Activated naive CD4-positive, alpha-beta T cell treated with anti-CD3 and anti-CD28 coated beads, Interleukin-2, amount 50 U/mL, for 72 hours (primary cell): ENCODE measurements at regions not wholly inside any gene's neighbourhood (a gene's known extent, or its start where the extent isn't known, plus 50 kb on each side); places are given as distances from the start of the nearest gene placed in this dataset.

ENCODE experiments used
- ATAC-seq, 2 donors: fragments of 150-1000 bp; cut with Tn5 transposase; 2 replicates each; pipeline ENCODE4 v1.10.0; 2021; ENCODE audit warnings: mild to moderate bottlenecking in 2 of 2, moderate library complexity in 2 of 2
- DNase-seq, 2 donors: peaks; one replicate each; pipeline ENCODE4 v3.0.0; 2021 to 2022; ENCODE audit warnings: low spot score in 2 of 2
- H3K27ac Mint-ChIP-seq, 2 donors: one replicate each; pipeline ENCODE4 v1.8.0; 2022; ENCODE audit warnings: mild to moderate bottlenecking in 2 of 2, mixed read lengths in 2 of 2
- H3K36me3 Mint-ChIP-seq, 2 donors: one replicate each; pipeline ENCODE4 v1.8.0; 2022; ENCODE audit warnings: mixed read lengths in 2 of 2
- H3K9me3 Mint-ChIP-seq, 2 donors: one replicate each; pipeline ENCODE4 v1.8.0; 2022; ENCODE audit warnings: mixed read lengths in 2 of 2

GRCh38 chr2:45311559-45311958 is 299.5 kb downstream of the SRBD1 start:
- Mint-ChIP-seq H3K36me3 (no peaks in the 10 kb centered on the region), H3K9me3 (no peaks in the 10 kb centered on the region), H3K27ac (no peak overlapping the region)
- no peak for ATAC-seq
- DNase-seq: no peak

- Mint-ChIP-seq H3K27ac (no peak overlapping the region), H3K9me3 (no peaks in the 10 kb centered on the region), H3K36me3 (no peaks in the 10 kb centered on the region)
- ATAC-seq: no peak
- DNase-seq: no peak
Measured at GRCh38 chr2:45307147-45307546, 297.9 kb upstream of the SIX2 start.

GRCh38 chr2:45305599-45305998 is 296.3 kb upstream of the SIX2 start:
- H3K36me3 Mint-ChIP-seq: no peaks in the 10 kb centered on the region
- DNase-seq: no peak
- no peak for ATAC-seq
- H3K9me3 Mint-ChIP-seq: no peaks in the 10 kb centered on the region
- no peak overlapping the region for H3K27ac Mint-ChIP-seq

GRCh38 chr2:45303417-45304202 is 294.4 kb upstream of the SIX2 start:
- H3K36me3 Mint-ChIP-seq: no peaks in the 10 kb centered on the region
- DNase-seq (no peak), ATAC-seq (no peak)
- no peaks in the 10 kb centered on the region for H3K9me3 Mint-ChIP-seq
- H3K27ac Mint-ChIP-seq: no peak overlapping the region

- H3K9me3 Mint-ChIP-seq: no peaks in the 10 kb centered on the region
- H3K36me3 Mint-ChIP-seq: no peaks in the 10 kb centered on the region
- no peak overlapping the region for H3K27ac Mint-ChIP-seq
- DNase-seq (no peak), ATAC-seq (no peak)
Measured at GRCh38 chr2:45301307-45302277, 292.3 kb upstream of the SIX2 start.

- Mint-ChIP-seq H3K36me3 (no peaks in the 10 kb centered on the region), H3K27ac (no peak overlapping the region), H3K9me3 (no peaks in the 10 kb centered on the region)
- ATAC-seq (no peak), DNase-seq (no peak)
Measured at GRCh38 chr2:45300026-45300750, 290.9 kb upstream of the SIX2 start.

- no peaks in the 10 kb centered on the region for H3K9me3 Mint-ChIP-seq
- DNase-seq (no peak), ATAC-seq (no peak)
- H3K36me3 Mint-ChIP-seq: no peaks in the 10 kb centered on the region
- no peak overlapping the region for H3K27ac Mint-ChIP-seq
Measured at GRCh38 chr2:45299361-45299760, 290.1 kb upstream of the SIX2 start.

GRCh38 chr2:45293182-45293581 is 283.9 kb upstream of the SIX2 start:
- DNase-seq (no peak), ATAC-seq (no peak)
- Mint-ChIP-seq H3K36me3 (no peaks in the 10 kb centered on the region), H3K9me3 (no peaks in the 10 kb centered on the region), H3K27ac (no peak overlapping the region)

- Mint-ChIP-seq H3K36me3 (no peaks in the 10 kb centered on the region), H3K27ac (peak overlapping the region in 1 of 2 donors; percentile 53), H3K9me3 (no peaks in the 10 kb centered on the region)
- ATAC-seq (no peak), DNase-seq (no peak)
Measured at GRCh38 chr2:45291296-45291701, 282.0 kb upstream of the SIX2 start.

GRCh38 chr2:45289997-45290709 is 280.9 kb upstream of the SIX2 start:
- no peaks in the 10 kb centered on the region for H3K36me3 Mint-ChIP-seq
- DNase-seq (peak in 1 of 2 donors; percentile 13), ATAC-seq (peak in 1 of 2 donors; percentile 96)
- H3K9me3 Mint-ChIP-seq: no peaks in the 10 kb centered on the region
- H3K27ac Mint-ChIP-seq: no peak overlapping the region

GRCh38 chr2:45288532-45289417 is 279.5 kb upstream of the SIX2 start:
- no peaks in the 10 kb centered on the region for H3K9me3 Mint-ChIP-seq
- ATAC-seq (no peak), DNase-seq (no peak)
- H3K36me3 Mint-ChIP-seq: no peaks in the 10 kb centered on the region
- H3K27ac Mint-ChIP-seq: peak overlapping the region in 1 of 2 donors; percentile 33

- H3K9me3 Mint-ChIP-seq: no peaks in the 10 kb centered on the region
- H3K36me3 Mint-ChIP-seq: no peaks in the 10 kb centered on the region
- no peak for ATAC-seq
- no peak for DNase-seq
- H3K27ac Mint-ChIP-seq: no peak overlapping the region
Measured at GRCh38 chr2:45287045-45287444, 277.8 kb upstream of the SIX2 start.

GRCh38 chr2:45285771-45286390 is 276.6 kb upstream of the SIX2 start:
- no peaks in the 10 kb centered on the region for H3K36me3 Mint-ChIP-seq
- DNase-seq: no peak

GRCh38 chr2:45285311-45285710 is 276.1 kb upstream of the SIX2 start:
- H3K36me3 Mint-ChIP-seq: no peaks in the 10 kb centered on the region
- no peaks in the 10 kb centered on the region for H3K9me3 Mint-ChIP-seq
- no peak for DNase-seq
- no peak overlapping the region for H3K27ac Mint-ChIP-seq
- ATAC-seq: no peak

More at GRCh38 chr2:45285771-45286390, 276.6 kb upstream of the SIX2 start:
- no peak overlapping the region for H3K27ac Mint-ChIP-seq
- H3K9me3 Mint-ChIP-seq: no peaks in the 10 kb centered on the region
- no peak for ATAC-seq

GRCh38 chr2:45284621-45284995 is 275.4 kb upstream of the SIX2 start:
- no peak overlapping the region for H3K27ac Mint-ChIP-seq
- no peaks in the 10 kb centered on the region for H3K36me3 Mint-ChIP-seq
- ATAC-seq (no peak), DNase-seq (no peak)
- H3K9me3 Mint-ChIP-seq: no peaks in the 10 kb centered on the region
